ENCODE measurements at regions not wholly inside any gene's neighbourhood (a gene's known extent, or its start where the extent isn't known, plus 50 kb on each side); places are given as distances from the start of the nearest gene placed in this dataset.
A peak's percentile ranks its signal among the peaks of the same experiment; 100 is the strongest.

DNA sequence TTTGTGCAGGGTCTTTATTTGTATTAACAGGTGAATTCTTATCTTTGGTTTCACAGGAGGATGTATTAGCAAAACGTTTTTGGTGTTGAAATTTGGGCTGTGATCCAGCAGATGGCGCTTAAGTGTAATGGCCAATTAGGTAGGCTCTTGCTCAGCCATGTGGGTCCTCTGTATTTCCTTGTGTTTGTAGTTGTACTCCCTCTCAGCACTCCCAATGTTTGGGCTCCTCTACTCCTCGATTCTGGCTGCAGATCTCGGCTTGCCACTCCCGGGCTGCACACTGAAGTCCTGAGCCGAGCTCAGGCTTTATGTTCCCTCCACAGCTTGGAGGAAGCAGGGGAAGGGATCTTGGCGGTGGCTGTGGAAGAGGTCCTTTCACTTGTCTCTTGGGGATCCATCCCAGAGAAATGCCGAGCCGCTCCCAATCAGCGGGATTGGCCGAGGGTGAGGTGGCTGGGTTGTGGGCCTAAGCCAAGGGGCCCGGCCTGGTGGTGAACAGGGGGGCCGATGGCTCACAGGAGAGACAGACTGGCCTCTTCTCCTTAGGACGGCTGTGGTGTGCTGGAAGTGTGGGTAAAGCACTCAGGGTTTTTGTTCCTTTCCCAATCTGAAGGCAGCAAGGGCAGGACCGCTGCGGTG is 133.7 kb downstream of the AEBP2 start:
- no peak for DNase-seq (ENCODE audit: low read depth, low spot score)
- no peak overlapping the region for H3K27ac ChIP-seq

- no peak for DNase-seq (ENCODE audit: low read depth, low spot score)
- no peak overlapping the region for H3K27ac ChIP-seq
Measured at GRCh38 chr12:19573866-19574265, 134.6 kb downstream of the AEBP2 start.

- no peak overlapping the region for H3K27ac ChIP-seq
- no peak for DNase-seq (ENCODE audit: low read depth, low spot score)
Measured at GRCh38 chr12:19574601-19575000, 135.3 kb downstream of the AEBP2 start.

DNA sequence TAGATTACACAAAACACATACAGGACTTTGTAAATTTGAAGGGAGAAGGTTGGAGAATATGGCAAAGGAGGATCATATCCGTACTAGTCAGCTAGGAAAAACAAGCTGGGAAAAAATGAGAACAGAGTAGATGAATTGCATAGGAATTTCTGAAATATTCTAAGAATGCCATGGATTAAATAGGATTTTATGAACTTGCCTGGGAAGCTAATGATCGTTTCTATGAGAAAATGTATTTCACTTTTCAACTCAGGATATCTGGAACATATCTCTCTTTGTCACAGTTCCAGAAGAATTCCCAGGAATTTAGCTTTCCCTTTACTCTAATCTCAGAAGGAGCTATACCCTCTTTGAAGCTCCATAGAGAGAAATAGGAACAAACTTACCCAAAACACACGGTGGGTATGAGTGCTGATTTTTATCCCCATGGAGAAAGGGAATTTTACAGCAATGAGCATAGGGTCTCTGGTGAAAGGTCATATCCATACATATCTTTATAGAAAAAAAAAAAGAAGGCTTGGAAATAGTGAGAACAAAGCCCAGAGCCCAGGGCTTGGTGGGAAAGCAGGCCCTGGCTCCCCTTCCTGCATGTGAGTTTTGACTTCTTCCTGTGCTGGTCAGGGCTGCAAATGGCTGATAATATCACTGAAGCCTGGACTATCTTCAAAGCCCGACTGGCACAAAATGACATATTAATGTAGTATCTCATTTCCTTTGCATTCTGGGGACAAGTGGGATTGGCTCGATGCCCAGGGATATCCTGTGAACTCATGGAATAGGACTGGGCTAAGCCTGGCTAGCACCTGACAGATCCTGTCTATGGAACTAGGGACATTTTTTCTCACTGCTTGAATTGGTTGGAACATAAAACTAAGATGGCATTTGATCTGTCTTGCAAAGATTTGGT is 136.3 kb downstream of the AEBP2 start:
- DNase-seq (ENCODE audit: low read depth, low spot score), result no peak
- H3K27ac ChIP-seq, result no peak overlapping the region

- no peak overlapping the region for H3K27ac ChIP-seq
- no peak for DNase-seq (ENCODE audit: low read depth, low spot score)
Measured at GRCh38 chr12:19576506-19577280, 137.4 kb downstream of the AEBP2 start.

- H3K27ac ChIP-seq, result no peak overlapping the region
Measured at GRCh38 chr12:19577281-19577530, 137.9 kb downstream of the AEBP2 start.

DNA sequence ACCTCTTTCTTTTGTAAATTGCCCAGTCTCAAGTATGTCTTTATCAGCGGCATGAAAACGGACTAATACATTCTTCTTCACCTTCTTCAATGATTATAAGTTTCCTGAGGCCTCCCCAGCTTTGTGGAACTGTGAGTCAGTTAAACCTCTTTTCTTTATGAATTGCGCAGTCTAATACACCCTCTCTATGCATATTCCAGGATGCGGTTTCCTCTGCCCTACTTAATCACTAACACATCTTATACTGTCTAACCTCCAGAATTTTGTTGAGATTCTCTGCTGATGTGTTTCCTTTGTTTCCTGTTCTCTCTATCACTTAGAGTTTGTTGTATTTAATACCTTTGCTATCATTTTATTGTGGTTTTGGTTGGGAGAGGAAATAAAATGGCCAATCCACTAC is 145.4 kb downstream of the AEBP2 start:
- no peak overlapping the region for H3K27ac ChIP-seq
- no peak for DNase-seq (ENCODE audit: low read depth, low spot score)

More at GRCh38 chr12:19577281-19577530, 137.9 kb downstream of the AEBP2 start:
- DNase-seq (ENCODE audit: low read depth, low spot score), result no peak

GRCh38 chr12:19588951-19589350 is 149.7 kb downstream of the AEBP2 start:
- no peak for DNase-seq (ENCODE audit: low read depth, low spot score)

DNA sequence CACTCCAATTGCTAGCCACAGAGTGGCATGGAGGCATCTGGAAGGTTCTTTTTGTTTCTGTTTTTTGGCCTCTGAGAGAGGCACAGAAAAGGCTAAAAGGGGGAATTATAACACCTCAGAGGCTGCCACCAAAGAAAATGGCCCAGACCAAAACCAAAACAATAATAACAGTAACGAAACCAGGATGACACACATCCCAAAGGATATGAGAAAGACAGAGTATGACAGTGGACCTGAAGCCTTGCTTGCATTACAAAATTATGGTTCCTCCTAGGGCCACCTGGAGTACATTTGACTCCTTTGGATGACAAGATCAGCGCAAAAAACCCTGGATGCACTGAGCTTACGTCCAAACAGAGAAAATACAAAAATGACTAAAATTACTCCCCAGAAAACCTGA is 152.7 kb downstream of the AEBP2 start:
- no peak overlapping the region for H3K27ac ChIP-seq
- no peak for DNase-seq (ENCODE audit: low read depth, low spot score)

More at GRCh38 chr12:19588951-19589350, 149.7 kb downstream of the AEBP2 start:
- no peak overlapping the region for H3K27ac ChIP-seq

GRCh38 chr12:19596434-19597166 is 157.3 kb downstream of the AEBP2 start:
- no peak for DNase-seq (ENCODE audit: low read depth, low spot score)
- no peak overlapping the region for H3K27ac ChIP-seq

DNA sequence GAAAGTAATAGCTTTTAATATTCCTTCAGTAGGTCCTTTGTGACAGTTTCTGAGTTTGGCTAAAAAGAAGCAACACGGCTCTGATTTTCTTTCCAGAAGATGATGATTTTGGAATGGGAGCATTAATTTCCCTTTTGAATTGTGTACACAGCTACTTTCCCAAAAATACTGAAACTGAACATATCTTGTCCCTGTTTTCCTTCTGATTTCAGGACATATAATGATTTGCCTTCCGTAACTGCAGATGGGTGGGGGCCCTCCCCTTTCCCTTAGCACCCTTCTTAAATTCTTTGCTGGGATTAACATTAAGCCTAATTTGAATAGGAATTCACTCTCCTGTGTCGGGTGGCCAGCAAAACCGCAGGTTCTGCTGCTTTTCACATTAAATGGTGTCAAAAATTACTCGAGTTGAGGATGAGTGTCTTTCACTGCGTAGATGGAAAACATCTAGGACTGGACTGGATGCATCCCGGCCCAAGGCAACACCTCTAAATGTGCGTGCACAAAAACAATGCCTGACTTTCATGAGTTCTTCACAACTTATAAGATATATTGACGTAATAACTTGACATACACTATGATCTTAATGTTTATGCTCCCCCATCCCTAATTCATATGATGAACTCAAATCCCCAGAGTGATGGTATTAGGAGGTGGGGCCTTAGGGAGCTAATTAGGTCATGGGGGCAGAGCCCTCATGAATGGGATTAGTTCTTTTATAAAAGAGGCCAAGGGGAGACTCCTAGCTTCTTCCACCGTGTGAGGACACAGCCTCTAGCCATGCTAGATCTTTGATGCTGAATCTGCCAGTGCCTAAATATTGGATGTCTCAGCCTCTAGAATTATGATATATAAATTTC is 158.1 kb downstream of the AEBP2 start:
- DNase-seq (ENCODE audit: low read depth, low spot score), result no peak

DNA sequence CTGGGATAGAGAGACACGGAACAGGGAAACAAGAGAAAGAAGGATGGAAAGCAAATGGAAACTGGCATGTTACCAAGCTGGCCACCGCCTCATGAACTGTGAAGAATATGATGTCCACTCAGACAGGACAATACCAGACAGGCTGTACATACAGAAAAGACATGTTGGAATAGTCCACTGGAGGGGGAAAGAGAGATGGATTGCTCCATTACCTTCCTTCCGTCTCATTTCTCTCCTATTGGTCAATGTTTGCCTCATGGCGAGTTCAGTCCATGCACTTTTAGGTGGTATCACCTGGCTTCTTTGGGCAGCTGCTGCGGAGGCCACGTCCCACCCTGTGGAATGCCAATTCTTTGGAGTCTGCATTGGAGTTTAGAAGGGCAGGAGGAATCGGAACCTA is 166.4 kb downstream of the AEBP2 start:
- DNase-seq (ENCODE audit: low read depth, low spot score), result no peak
- H3K27ac ChIP-seq, result no peak overlapping the region

More for the DNA sequence above, 158.1 kb downstream of the AEBP2 start:
- no peak overlapping the region for H3K27ac ChIP-seq

GRCh38 chr12:19608039-19608438 is 168.7 kb downstream of the AEBP2 start:
- no peak overlapping the region for H3K27ac ChIP-seq
- no peak for DNase-seq (ENCODE audit: low read depth, low spot score)

DNA sequence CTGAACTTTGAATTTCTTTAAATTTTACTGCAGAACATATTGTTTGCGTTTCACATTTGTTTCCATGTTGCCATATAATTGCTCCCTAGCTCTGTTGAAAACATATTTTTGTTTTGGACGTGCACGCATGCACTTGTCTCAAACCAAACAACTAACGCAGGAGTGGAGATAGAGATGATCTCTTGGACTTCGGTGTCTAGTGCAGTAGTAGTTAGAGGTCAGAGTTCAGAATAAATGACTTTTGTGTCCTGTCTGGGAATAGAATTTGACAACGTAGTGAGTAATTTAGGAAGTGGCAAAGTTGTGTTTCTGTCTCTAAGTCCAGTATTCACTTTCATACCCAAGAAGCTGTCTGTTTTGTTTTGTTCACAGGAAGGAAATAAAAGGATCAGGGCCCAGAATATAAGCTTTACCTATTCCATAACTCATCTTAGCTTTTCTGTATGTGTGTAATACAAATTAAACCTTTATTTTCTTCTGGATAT is 173.8 kb downstream of the AEBP2 start:
- no peak overlapping the region for H3K27ac ChIP-seq
- DNase-seq (ENCODE audit: low read depth, low spot score), result no peak

DNA sequence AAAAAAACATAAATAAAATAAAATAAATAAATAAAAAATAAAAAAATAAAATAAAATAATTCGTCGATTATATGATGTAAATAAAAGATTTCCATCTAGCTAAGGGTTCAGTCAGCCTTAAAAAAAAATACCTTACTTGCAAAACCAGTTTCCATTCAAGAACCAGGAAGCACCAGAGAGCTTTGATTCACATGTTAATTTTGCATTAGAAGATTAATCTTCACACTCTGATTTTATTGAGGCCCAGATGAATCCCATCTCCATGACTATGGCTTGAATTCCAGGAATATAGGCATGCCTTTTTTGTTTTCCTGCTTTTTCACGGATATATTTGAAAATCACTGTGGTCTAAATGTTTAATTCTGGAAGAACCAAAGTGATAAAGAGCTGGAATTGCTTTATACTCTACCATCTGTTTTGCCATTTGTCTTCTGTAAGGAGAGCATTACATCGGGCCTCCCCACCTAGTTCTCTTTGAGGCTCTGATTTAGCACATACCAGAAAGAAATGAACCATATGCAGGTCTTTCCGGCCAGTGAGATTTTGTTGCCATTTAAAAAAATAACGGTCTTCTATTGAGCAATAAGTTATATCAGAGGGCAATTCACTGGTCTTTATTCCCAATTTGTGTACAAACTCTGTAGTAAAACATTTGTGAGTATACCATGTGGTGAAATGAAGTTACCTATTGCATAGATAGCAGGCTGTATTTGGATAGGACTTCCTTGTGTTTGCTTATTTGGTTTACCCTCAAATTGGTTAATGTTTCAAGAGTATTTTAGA is 175.5 kb downstream of the AEBP2 start:
- DNase-seq (ENCODE audit: low read depth, low spot score), result no peak
- no peak overlapping the region for H3K27ac ChIP-seq

DNA sequence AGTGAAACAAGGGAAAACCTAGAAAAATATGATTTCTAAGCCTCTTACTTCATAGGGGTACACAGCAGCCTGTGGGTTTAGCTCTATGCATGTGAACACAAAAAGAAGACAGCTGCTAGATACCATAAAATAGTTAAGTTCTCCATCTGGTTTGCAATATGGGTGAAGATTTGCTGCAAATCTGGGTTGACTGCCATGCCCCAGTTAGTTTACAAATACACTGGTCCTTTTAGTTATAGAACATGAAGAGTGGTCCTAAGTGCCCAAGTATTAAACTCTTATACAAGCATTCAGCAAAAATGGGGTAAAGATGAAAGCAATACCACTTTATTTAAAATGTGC is 176.1 kb downstream of the AEBP2 start:
- DNase-seq (ENCODE audit: low read depth, low spot score), result no peak

GRCh38 chr12:19616781-19617180 is 177.5 kb downstream of the AEBP2 start:
- H3K27ac ChIP-seq, result no peak overlapping the region
- no peak for DNase-seq (ENCODE audit: low read depth, low spot score)

More for the DNA sequence above, 176.1 kb downstream of the AEBP2 start:
- H3K27ac ChIP-seq, result no peak overlapping the region

DNA sequence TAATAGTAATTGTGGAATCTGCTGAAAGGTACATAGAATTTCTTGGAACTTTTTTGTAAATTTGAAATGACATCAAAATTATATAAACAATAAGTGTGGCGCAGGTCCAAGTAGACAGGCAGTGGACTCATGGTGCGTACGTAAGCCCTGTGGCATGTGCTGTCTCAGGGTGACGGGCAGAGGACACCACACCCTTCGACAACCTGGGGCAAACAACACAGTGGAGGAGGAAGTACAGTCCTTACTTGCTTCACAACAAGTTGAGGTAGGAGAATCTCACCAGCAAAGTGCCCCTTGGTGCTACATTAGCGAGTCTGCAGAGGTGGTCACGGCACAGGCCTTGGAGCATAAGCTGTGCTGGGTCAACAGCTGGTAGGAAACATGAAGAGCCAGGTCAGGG is 180.9 kb downstream of the AEBP2 start:
- DNase-seq (ENCODE audit: low read depth, low spot score), result peak; percentile 36
- peak overlapping the region; percentile 9 for H3K27ac ChIP-seq

Measured in epithelial cell of prostate (primary cell).